ENCODE measurements at regions not wholly inside any gene's neighbourhood (a gene's known extent, or its start where the extent isn't known, plus 50 kb on each side); places are given as distances from the start of the nearest gene placed in this dataset.

- TF ChIP-seq CTCF (IDR thresholded peaks at IDR 0.05) (no peak), POLR2A (IDR thresholded peaks at IDR 0.05) (no peak)
Measured at GRCh38 chr1:164325786-164326185, 233.2 kb upstream of the PBX1 start.
